Activated T-helper 1 cell treated with anti-CD3 and anti-CD28 coated beads, Interleukin-12 subunit alpha, Interleukin-12 subunit beta, Interleukin-2, Interleukin-4 antibody, amounts not matched to agents 30 ng/mL and 10 ng/mL and 1 ng/mL, durations not matched to agents 14 hours and 24 hours and 36 hours (primary cell): ENCODE measurements at regions not wholly inside any gene's neighbourhood (a gene's known extent, or its start where the extent isn't known, plus 50 kb on each side); places are given as distances from the start of the nearest gene placed in this dataset.
A peak's percentile ranks its signal among the peaks of the same experiment; 100 is the strongest.

Experiments used
- DNase-seq: peaks from one replicate; pipeline ENCODE4 v3.0.0; 2021; ENCODE audit warnings: low spot score
- H3K27ac Mint-ChIP-seq: one replicate; pipeline ENCODE4 v1.8.0; 2021; ENCODE audit warnings: mild to moderate bottlenecking, mixed read lengths
- H3K27me3 Mint-ChIP-seq: one replicate; pipeline ENCODE4 v1.8.0; 2022; ENCODE audit warnings: mild to moderate bottlenecking, moderate library complexity, mixed read lengths; ENCODE audit not compliant: insufficient read depth
- H3K36me3 Mint-ChIP-seq: one replicate; pipeline ENCODE4 v1.8.0; 2021; ENCODE audit warnings: low read depth, mixed read lengths
- H3K4me1 Mint-ChIP-seq: one replicate; pipeline ENCODE4 v1.8.0; 2021; ENCODE audit warnings: low read depth, mixed read lengths
- H3K4me3 Mint-ChIP-seq: one replicate; pipeline ENCODE4 v1.8.0; 2021; ENCODE audit warnings: mild to moderate bottlenecking, moderate library complexity, mixed read lengths
- H3K9me3 Mint-ChIP-seq: one replicate; pipeline ENCODE4 v1.8.0; 2021; ENCODE audit warnings: mixed read lengths
- intact Hi-C: fragments of 100-400 bp; cut with micrococcal nuclease; formaldehyde crosslinking; loops from one replicate; pipeline ENCODE4 v1.15.1; 2024

GRCh38 chr7:93048136-93048930 is 69.4 kb downstream of the SAMD9 start:
- H3K27me3 Mint-ChIP-seq: no peaks in the 10 kb centered on the region

GRCh38 chr7:93047514-93048099 is 70.2 kb downstream of the SAMD9 start:
- Mint-ChIP-seq H3K9me3 (no peaks in the 10 kb centered on the region), H3K27me3 (no peaks in the 10 kb centered on the region), H3K4me1 (peaks cover 22% of the 10 kb centered on the region), H3K36me3 (peaks cover 4% of the 10 kb centered on the region), H3K4me3 (no peak overlapping the region), H3K27ac (no peak overlapping the region)
- intact Hi-C loops: loop anchor here (1.0 kb wide), 1 partner anchor 10 kb away; no protein-coding TSS in a partner anchor
- no peak for DNase-seq

More at GRCh38 chr7:93048136-93048930, 69.4 kb downstream of the SAMD9 start:
- intact Hi-C loops: no loop called here
- no peak overlapping the region for H3K27ac Mint-ChIP-seq
- no peaks in the 10 kb centered on the region for H3K9me3 Mint-ChIP-seq
- no peak overlapping the region for H3K4me3 Mint-ChIP-seq
- DNase-seq: no peak
- H3K36me3 Mint-ChIP-seq: peaks cover 4% of the 10 kb centered on the region
- peaks cover 21% of the 10 kb centered on the region for H3K4me1 Mint-ChIP-seq

- intact Hi-C loops: loop anchor here (1.0 kb wide), 1 partner anchor 9 kb away; no protein-coding TSS in a partner anchor
- H3K4me1 Mint-ChIP-seq: peaks cover 22% of the 10 kb centered on the region
- no peaks in the 10 kb centered on the region for H3K9me3 Mint-ChIP-seq
These were observed 71.1 kb downstream of the SAMD9 start for GRCh38 chr7:93046641-93047040.

GRCh38 chr7:93044147-93044810 is 73.5 kb downstream of the SAMD9 start:
- Mint-ChIP-seq H3K4me1 (peaks cover 41% of the 10 kb centered on the region), H3K27ac (no peak overlapping the region), H3K4me3 (no peak overlapping the region), H3K27me3 (no peaks in the 10 kb centered on the region), H3K9me3 (no peaks in the 10 kb centered on the region), H3K36me3 (peaks cover 4% of the 10 kb centered on the region)
- intact Hi-C loops: no loop called here
- no peak for DNase-seq

More at GRCh38 chr7:93046641-93047040, 71.1 kb downstream of the SAMD9 start:
- no peak for DNase-seq
- no peak overlapping the region for H3K27ac Mint-ChIP-seq
- no peaks in the 10 kb centered on the region for H3K27me3 Mint-ChIP-seq
- H3K4me3 Mint-ChIP-seq: no peak overlapping the region
- peaks cover 4% of the 10 kb centered on the region for H3K36me3 Mint-ChIP-seq

- peaks cover 4% of the 10 kb centered on the region for H3K36me3 Mint-ChIP-seq
- H3K27ac Mint-ChIP-seq: no peak overlapping the region
- H3K4me3 Mint-ChIP-seq: no peak overlapping the region
- no peak for DNase-seq
- no peaks in the 10 kb centered on the region for H3K27me3 Mint-ChIP-seq
- peaks cover 47% of the 10 kb centered on the region for H3K4me1 Mint-ChIP-seq
- H3K9me3 Mint-ChIP-seq: no peaks in the 10 kb centered on the region
- intact Hi-C loops: no loop called here
These were observed 74.3 kb downstream of the SAMD9 start for GRCh38 chr7:93043385-93043985.

GRCh38 chr7:93040355-93040754 is 77.4 kb downstream of the SAMD9 start:
- H3K4me1 Mint-ChIP-seq: peaks cover 61% of the 10 kb centered on the region
- H3K27me3 Mint-ChIP-seq: no peaks in the 10 kb centered on the region
- no peak overlapping the region for H3K4me3 Mint-ChIP-seq
- intact Hi-C loops: no loop called here
- DNase-seq: no peak
- H3K9me3 Mint-ChIP-seq: peaks cover 5% of the 10 kb centered on the region
- peaks cover 4% of the 10 kb centered on the region for H3K36me3 Mint-ChIP-seq
- H3K27ac Mint-ChIP-seq: no peak overlapping the region

- intact Hi-C loops: loop anchor here (5.0 kb wide), 1 partner anchor 447 kb away; the partner anchor contains the start of gene FAM133B
- H3K27me3 Mint-ChIP-seq: no peaks in the 10 kb centered on the region
- no peak overlapping the region for H3K27ac Mint-ChIP-seq
- H3K4me1 Mint-ChIP-seq: peaks cover 60% of the 10 kb centered on the region
- DNase-seq: no peak
- H3K9me3 Mint-ChIP-seq: peaks cover 9% of the 10 kb centered on the region
- peaks cover 4% of the 10 kb centered on the region for H3K36me3 Mint-ChIP-seq
- no peak overlapping the region for H3K4me3 Mint-ChIP-seq
These were observed 78.0 kb downstream of the SAMD9 start for GRCh38 chr7:93039786-93040185.

GRCh38 chr7:93039282-93039681 is 78.5 kb downstream of the SAMD9 start:
- Mint-ChIP-seq H3K27ac (no peak overlapping the region), H3K36me3 (peaks cover 2% of the 10 kb centered on the region), H3K4me1 (peaks cover 55% of the 10 kb centered on the region), H3K9me3 (peaks cover 14% of the 10 kb centered on the region), H3K4me3 (no peak overlapping the region), H3K27me3 (no peaks in the 10 kb centered on the region)
- DNase-seq: no peak
- intact Hi-C loops: loop anchor here (5.0 kb wide), 1 partner anchor 447 kb away; the partner anchor contains the start of gene FAM133B

- H3K27me3 Mint-ChIP-seq: no peaks in the 10 kb centered on the region
- H3K27ac Mint-ChIP-seq: peak overlapping the region; percentile 85
- H3K4me1 Mint-ChIP-seq: peaks cover 50% of the 10 kb centered on the region
- H3K36me3 Mint-ChIP-seq: peaks cover 1% of the 10 kb centered on the region
- no peak overlapping the region for H3K4me3 Mint-ChIP-seq
- intact Hi-C loops: loop anchor here (1.0 to 5.0 kb wide), 14 partner anchors 10 to 508 kb away; partner anchors contain the start of genes FAM133B, PEX1 and RBM48
- peaks cover 39% of the 10 kb centered on the region for H3K9me3 Mint-ChIP-seq
- DNase-seq: peak; percentile 53
These were observed 81.0 kb downstream of the SAMD9 start for GRCh38 chr7:93036807-93037206.

- H3K4me3 Mint-ChIP-seq: no peak overlapping the region
- H3K36me3 Mint-ChIP-seq: peaks cover 5% of the 10 kb centered on the region
- peak overlapping the region; percentile 85 for H3K27ac Mint-ChIP-seq
- H3K4me1 Mint-ChIP-seq: peaks cover 48% of the 10 kb centered on the region
- intact Hi-C loops: loop anchor here (1.0 to 5.0 kb wide), 5 partner anchors 67 to 507 kb away; partner anchors contain the start of genes FAM133B, PEX1 and RBM48
- H3K9me3 Mint-ChIP-seq: peaks cover 42% of the 10 kb centered on the region
- no peak for DNase-seq
- no peaks in the 10 kb centered on the region for H3K27me3 Mint-ChIP-seq
These were observed 81.6 kb downstream of the SAMD9 start for GRCh38 chr7:93036149-93036640.

- H3K36me3 Mint-ChIP-seq: peaks cover 16% of the 10 kb centered on the region
- H3K9me3 Mint-ChIP-seq: peaks cover 54% of the 10 kb centered on the region
- no peak for DNase-seq
- H3K4me1 Mint-ChIP-seq: peaks cover 17% of the 10 kb centered on the region
- H3K27me3 Mint-ChIP-seq: no peaks in the 10 kb centered on the region
- intact Hi-C loops: no loop called here
- H3K27ac Mint-ChIP-seq: no peak overlapping the region
- no peak overlapping the region for H3K4me3 Mint-ChIP-seq
These were observed 86.0 kb downstream of the SAMD9 start for GRCh38 chr7:93031795-93032194.

GRCh38 chr7:93030605-93031225 is 87.1 kb downstream of the SAMD9 start:
- Mint-ChIP-seq H3K27me3 (no peaks in the 10 kb centered on the region), H3K4me3 (no peak overlapping the region), H3K36me3 (peaks cover 16% of the 10 kb centered on the region), H3K9me3 (peaks cover 51% of the 10 kb centered on the region), H3K27ac (no peak overlapping the region), H3K4me1 (peaks cover 14% of the 10 kb centered on the region)
- intact Hi-C loops: no loop called here
- no peak for DNase-seq
